ENCODE measurements at regions not wholly inside any gene's neighbourhood (a gene's known extent, or its start where the extent isn't known, plus 50 kb on each side); places are given as distances from the start of the nearest gene placed in this dataset.

DNA sequence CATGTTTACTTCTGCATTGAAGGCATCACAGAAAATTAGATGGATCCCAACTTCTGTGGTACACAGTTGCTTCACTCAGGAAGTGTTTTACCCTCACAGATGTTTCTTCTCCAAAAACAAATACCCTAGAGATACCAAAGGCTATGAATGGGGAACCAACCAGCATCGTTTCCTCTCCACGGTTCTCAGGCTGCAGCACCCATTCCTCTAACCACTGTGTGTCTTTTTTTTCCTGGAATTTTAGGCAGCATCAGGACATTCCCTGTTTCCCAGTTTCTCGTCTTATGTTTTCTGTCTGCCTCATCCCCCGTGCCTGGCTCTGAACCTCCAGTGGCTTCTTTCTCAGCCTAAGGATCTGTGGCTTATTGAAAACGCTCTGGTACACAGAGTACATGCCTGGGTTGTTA lies 72.0 kb upstream of the TBX5 start:
- no peaks in the 10 kb centered on the region for H3K9me3 ChIP-seq
- no peaks in the 10 kb centered on the region for H3K36me3 ChIP-seq
- intact Hi-C loops (cut with DNase I) = loop anchor here (10.0 kb wide), 1 partner anchor 313 kb away; no protein-coding TSS in a partner anchor
- peaks cover 0 to 13% of the 10 kb centered on the region in 2 donors for H3K4me1 ChIP-seq
- H3K27ac ChIP-seq = no peak overlapping the region
- no peak for DNase-seq (ENCODE audit: low spot score in 2 of 2)
- no peak for TF ChIP-seq CTCF (IDR thresholded peaks at IDR 0.05)
- no peak overlapping the region for H3K4me3 ChIP-seq
- peaks cover 11% of the 10 kb centered on the region for H3K27me3 ChIP-seq

DNA sequence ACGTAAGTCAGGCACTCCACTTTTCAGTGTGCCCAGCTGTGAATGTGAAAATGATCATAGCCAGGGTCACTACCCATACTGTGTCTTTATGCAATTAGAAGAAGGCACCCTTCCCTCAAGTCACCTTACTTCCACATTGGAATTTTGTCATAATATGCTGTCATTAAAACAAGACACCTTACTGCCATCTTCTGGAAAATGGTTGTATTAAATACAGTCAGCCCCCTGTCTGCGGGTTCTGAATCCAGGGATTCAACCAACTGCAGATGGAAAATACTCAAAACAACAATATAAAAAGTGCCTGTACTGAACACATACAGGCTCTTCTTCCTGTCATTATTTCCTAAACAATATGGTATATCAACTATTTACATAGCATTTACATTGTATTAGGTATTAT lies 70.2 kb upstream of the TBX5 start:
- Histone ChIP-seq H3K4me1 (peaks cover 0 to 13% of the 10 kb centered on the region in 2 donors), H3K9me3 (no peaks in the 10 kb centered on the region), H3K27me3 (peaks cover 11% of the 10 kb centered on the region), H3K36me3 (no peaks in the 10 kb centered on the region), H3K27ac (no peak overlapping the region), H3K4me3 (no peak overlapping the region)
- TF ChIP-seq CTCF (IDR thresholded peaks at IDR 0.05) = peak in 2 of 3 experiments; percentile 16 to 45
- no peak for DNase-seq (ENCODE audit: low spot score in 2 of 2)
- intact Hi-C loops (cut with DNase I) = loop anchor here (10.0 kb wide), 1 partner anchor 311 kb away; no protein-coding TSS in a partner anchor

DNA sequence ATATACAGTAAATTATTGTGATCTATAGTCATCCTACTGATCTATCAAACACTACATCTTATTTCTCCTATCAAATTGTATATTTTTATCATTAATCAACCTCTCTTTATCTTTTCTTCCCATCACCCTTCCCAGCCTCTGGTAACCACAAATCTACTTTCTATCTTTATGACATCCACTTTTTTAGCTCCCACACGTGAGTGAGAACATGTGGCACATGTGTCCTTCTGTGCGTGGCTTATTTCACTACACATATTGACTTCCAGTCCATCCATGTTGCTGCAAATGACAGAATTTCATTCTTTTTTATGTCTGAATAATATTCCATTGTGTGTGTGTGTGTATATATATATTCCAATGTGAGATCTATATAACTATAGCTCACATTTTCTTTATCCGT lies 67.8 kb upstream of the TBX5 start:
- no peak for DNase-seq (ENCODE audit: low spot score in 2 of 2)
- H3K27ac ChIP-seq = no peak overlapping the region
- H3K27me3 ChIP-seq = no peaks in the 10 kb centered on the region
- no peak for TF ChIP-seq CTCF (IDR thresholded peaks at IDR 0.05)
- H3K4me1 ChIP-seq = no peaks in the 10 kb centered on the region
- H3K9me3 ChIP-seq = no peaks in the 10 kb centered on the region
- no peak overlapping the region for H3K4me3 ChIP-seq
- intact Hi-C loops (cut with DNase I) = loop anchor here (10.0 kb wide), 1 partner anchor 309 kb away; no protein-coding TSS in a partner anchor
- no peaks in the 10 kb centered on the region for H3K36me3 ChIP-seq

- DNase-seq (ENCODE audit: low spot score in 2 of 2) = no peak
- Histone ChIP-seq H3K4me3 (no peak overlapping the region), H3K9me3 (no peaks in the 10 kb centered on the region), H3K27me3 (no peaks in the 10 kb centered on the region), H3K27ac (no peak overlapping the region), H3K36me3 (no peaks in the 10 kb centered on the region), H3K4me1 (no peaks in the 10 kb centered on the region)
- intact Hi-C loops (cut with DNase I) = loop anchor here (10.0 kb wide), 1 partner anchor 308 kb away; no protein-coding TSS in a partner anchor
- no peak for TF ChIP-seq CTCF (IDR thresholded peaks at IDR 0.05)
Observed at GRCh38 chr12:114473018-114473417, 67.1 kb upstream of the TBX5 start.

- intact Hi-C loops (cut with DNase I) = no loop called here
- Histone ChIP-seq H3K27ac (no peak overlapping the region), H3K36me3 (no peaks in the 10 kb centered on the region), H3K27me3 (no peaks in the 10 kb centered on the region), H3K4me3 (no peak overlapping the region), H3K4me1 (no peaks in the 10 kb centered on the region), H3K9me3 (no peaks in the 10 kb centered on the region)
- no peak for TF ChIP-seq CTCF (IDR thresholded peaks at IDR 0.05)
- no peak for DNase-seq (ENCODE audit: low spot score in 2 of 2)
Observed at GRCh38 chr12:114457620-114458019, 51.7 kb upstream of the TBX5 start.

All from ascending aorta (tissue), 2 donors.